Thymus (tissue), 11 donors: ENCODE measurements at regions not wholly inside any gene's neighbourhood (a gene's known extent, or its start where the extent isn't known, plus 50 kb on each side); places are given as distances from the start of the nearest gene placed in this dataset.

ENCODE experiments used
- DNase-seq, 9 donors: peaks; one replicate each; pipeline ENCODE4 v3.0.0-alpha.2; 2013; ENCODE audit warnings: low spot score in 9 of 9, low read depth in 6 of 9, missing footprints in 1 of 9
- H3K27ac ChIP-seq, 2 donors: one replicate each; pipeline ENCODE4 v1.5.1; 2013; ENCODE audit warnings: control low read depth in 1 of 2, low read depth in 1 of 2, low read length in 1 of 2, mild to moderate bottlenecking in 1 of 2, moderate library complexity in 1 of 2
- H3K27me3 ChIP-seq, 2 donors: one replicate each; pipeline ENCODE4 v1.5.1; 2013; ENCODE audit warnings: low read length in 1 of 2; ENCODE audit not compliant: control insufficient read depth in 2 of 2, insufficient read depth in 1 of 2
- H3K36me3 ChIP-seq, 2 donors: one replicate each; pipeline ENCODE4 v1.5.1; 2013; ENCODE audit warnings: low read length in 1 of 2, mild to moderate bottlenecking in 1 of 2, moderate library complexity in 1 of 2; ENCODE audit not compliant: control insufficient read depth in 2 of 2, insufficient read depth in 2 of 2
- H3K4me1 ChIP-seq, 2 donors: one replicate each; pipeline ENCODE4 v1.5.1; 2013; ENCODE audit warnings: low read length in 2 of 2; ENCODE audit not compliant: control insufficient read depth in 2 of 2, insufficient read depth in 2 of 2
- H3K4me3 ChIP-seq, 2 donors: one replicate each; pipeline ENCODE4 v1.5.1; 2013; ENCODE audit warnings: low read length in 2 of 2, control low read depth in 1 of 2, mild to moderate bottlenecking in 1 of 2
- H3K9me3 ChIP-seq, 2 donors: one replicate each; pipeline ENCODE4 v1.5.1; 2013; ENCODE audit warnings: low read length in 1 of 2, mild to moderate bottlenecking in 1 of 2; ENCODE audit not compliant: control insufficient read depth in 2 of 2, insufficient read depth in 1 of 2
- WGBS: extraction: QIAGEN DNeasy Blood & Tissue Kit; methylation state at CpG from one replicate; pipeline ENCODE4 v1.1.7; 2013; 5-methylcytosine and 5-hydroxymethylcytosine counted together
- donor health status: healthy.

DNA sequence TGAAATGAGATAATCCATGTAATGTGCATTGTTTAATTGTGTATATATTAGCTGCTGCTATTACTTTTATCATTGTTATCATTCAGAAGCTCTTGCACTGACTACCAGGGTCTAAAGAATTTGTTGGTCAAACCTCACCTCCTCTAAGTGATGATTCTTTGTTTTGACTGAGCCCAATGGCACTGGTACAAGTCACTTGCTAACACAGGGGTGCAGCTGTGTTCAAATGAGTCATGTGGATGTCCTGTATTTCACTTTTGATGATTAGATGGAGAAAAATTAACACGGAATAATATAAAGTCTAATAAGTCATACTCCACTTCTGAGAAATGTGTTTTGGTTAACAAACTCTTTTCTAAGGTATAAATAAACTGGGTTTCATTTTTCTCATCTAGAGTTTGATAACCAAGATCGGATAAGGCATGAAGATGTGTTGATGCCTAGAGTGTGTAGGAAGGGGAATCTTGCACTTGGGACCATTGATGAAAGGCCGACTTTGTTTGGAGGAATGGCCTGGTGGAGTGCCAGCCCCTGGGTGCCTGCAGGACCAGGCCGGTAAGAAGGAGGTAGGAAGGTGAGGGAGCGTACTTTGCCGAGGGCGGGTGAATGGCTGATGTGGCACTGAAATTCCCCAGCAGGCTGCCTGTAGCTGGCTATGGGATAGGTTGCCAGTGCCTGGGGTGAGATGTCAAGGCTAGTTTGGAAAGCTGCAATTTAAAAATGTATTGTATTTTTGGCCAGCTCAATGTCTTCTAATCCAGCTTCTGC, 244.7 kb upstream of the ZPLD1 start:
- Histone ChIP-seq H3K36me3 (no peaks in the 10 kb centered on the region), H3K27ac (no peak overlapping the region), H3K4me1 (no peaks in the 10 kb centered on the region), H3K4me3 (no peak overlapping the region), H3K27me3 (no peaks in the 10 kb centered on the region), H3K9me3 (no peaks in the 10 kb centered on the region)
- DNase-seq: no peak
- WGBS: 99% methylated on average over 7 of the region's 7 CpGs

DNA sequence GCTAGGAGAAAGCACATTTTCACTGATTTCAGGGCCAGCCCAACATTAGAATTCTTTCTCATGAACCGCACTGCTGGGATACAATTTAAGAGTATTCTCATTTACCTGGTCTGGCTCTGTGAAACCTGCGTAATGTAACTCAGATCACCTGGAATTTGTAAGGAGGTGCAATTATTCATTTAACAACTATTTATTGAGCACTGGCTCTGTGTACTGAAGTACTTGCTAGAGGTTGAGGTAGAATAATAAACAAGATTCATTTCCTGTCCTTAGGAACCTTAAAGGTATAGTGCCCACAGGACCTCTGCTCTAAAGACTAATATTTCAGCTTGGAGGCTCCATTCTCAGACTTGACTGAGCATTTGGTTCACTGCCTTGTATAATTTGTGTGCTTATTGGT, 242.2 kb upstream of the ZPLD1 start:
- no peaks in the 10 kb centered on the region for H3K27me3 ChIP-seq
- H3K36me3 ChIP-seq: no peaks in the 10 kb centered on the region
- no peak for DNase-seq
- no peak overlapping the region for H3K27ac ChIP-seq
- H3K9me3 ChIP-seq: no peaks in the 10 kb centered on the region
- H3K4me1 ChIP-seq: no peaks in the 10 kb centered on the region
- no peak overlapping the region for H3K4me3 ChIP-seq
- WGBS: 76% methylated on average over 2 of the region's 2 CpGs

DNA sequence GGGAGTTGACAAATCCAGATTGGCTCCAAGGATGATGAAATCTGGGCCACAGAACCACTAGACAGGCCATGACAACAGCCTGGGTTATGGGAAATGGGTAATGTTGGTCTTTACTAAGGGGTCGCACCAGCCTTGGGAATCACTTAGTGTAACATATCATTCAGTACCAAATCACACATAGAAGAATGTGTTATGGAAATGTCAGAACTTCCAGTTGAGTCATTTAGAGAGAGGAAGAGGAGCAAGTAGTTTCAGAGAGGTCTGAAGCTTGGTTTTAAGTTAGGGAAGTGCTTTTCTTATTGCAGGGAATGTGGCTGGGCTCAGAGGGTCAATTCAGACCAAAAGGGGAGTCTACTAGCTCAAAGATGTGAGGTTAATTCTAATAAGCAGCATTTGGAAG, 241.6 kb upstream of the ZPLD1 start:
- Histone ChIP-seq H3K36me3 (no peaks in the 10 kb centered on the region), H3K9me3 (no peaks in the 10 kb centered on the region), H3K4me3 (no peak overlapping the region), H3K4me1 (no peaks in the 10 kb centered on the region), H3K27me3 (no peaks in the 10 kb centered on the region), H3K27ac (no peak overlapping the region)
- DNase-seq: no peak
- 98% methylated on average over 1 of the region's 1 CpG for WGBS

- Histone ChIP-seq H3K9me3 (no peaks in the 10 kb centered on the region), H3K27ac (no peak overlapping the region), H3K27me3 (no peaks in the 10 kb centered on the region), H3K4me3 (no peak overlapping the region), H3K36me3 (no peaks in the 10 kb centered on the region), H3K4me1 (no peaks in the 10 kb centered on the region)
- no peak for DNase-seq
- WGBS: 97% methylated on average over 5 of the region's 5 CpGs
Measured at GRCh38 chr3:102194001-102194400, 240.8 kb upstream of the ZPLD1 start.

GRCh38 chr3:102194760-102195159, 240.1 kb upstream of the ZPLD1 start:
- Histone ChIP-seq H3K4me3 (no peak overlapping the region), H3K9me3 (no peaks in the 10 kb centered on the region), H3K27ac (no peak overlapping the region), H3K36me3 (no peaks in the 10 kb centered on the region), H3K4me1 (no peaks in the 10 kb centered on the region), H3K27me3 (no peaks in the 10 kb centered on the region)
- no peak for DNase-seq
- 92% methylated on average over 1 of the region's 1 CpG for WGBS

GRCh38 chr3:102195198-102195948, 239.4 kb upstream of the ZPLD1 start:
- no peak overlapping the region for H3K27ac ChIP-seq

GRCh38 chr3:102200126-102200525, 234.7 kb upstream of the ZPLD1 start:
- H3K4me3 ChIP-seq: no peak overlapping the region
- H3K9me3 ChIP-seq: no peaks in the 10 kb centered on the region
- no peak overlapping the region for H3K27ac ChIP-seq
- DNase-seq: no peak
- H3K36me3 ChIP-seq: no peaks in the 10 kb centered on the region
- no peaks in the 10 kb centered on the region for H3K27me3 ChIP-seq
- H3K4me1 ChIP-seq: no peaks in the 10 kb centered on the region

More at GRCh38 chr3:102195198-102195948, 239.4 kb upstream of the ZPLD1 start:
- H3K9me3 ChIP-seq: no peaks in the 10 kb centered on the region
- H3K27me3 ChIP-seq: no peaks in the 10 kb centered on the region
- DNase-seq: no peak
- no peaks in the 10 kb centered on the region for H3K36me3 ChIP-seq
- H3K4me3 ChIP-seq: no peak overlapping the region
- H3K4me1 ChIP-seq: no peaks in the 10 kb centered on the region
- WGBS: 61% methylated on average over 5 of the region's 5 CpGs

- H3K4me1 ChIP-seq: no peaks in the 10 kb centered on the region
- H3K9me3 ChIP-seq: no peaks in the 10 kb centered on the region
- H3K4me3 ChIP-seq: no peak overlapping the region
- H3K27me3 ChIP-seq: no peaks in the 10 kb centered on the region
- no peaks in the 10 kb centered on the region for H3K36me3 ChIP-seq
- no peak for DNase-seq
- no peak overlapping the region for H3K27ac ChIP-seq
Measured at GRCh38 chr3:102200560-102200959, 234.3 kb upstream of the ZPLD1 start.

DNA sequence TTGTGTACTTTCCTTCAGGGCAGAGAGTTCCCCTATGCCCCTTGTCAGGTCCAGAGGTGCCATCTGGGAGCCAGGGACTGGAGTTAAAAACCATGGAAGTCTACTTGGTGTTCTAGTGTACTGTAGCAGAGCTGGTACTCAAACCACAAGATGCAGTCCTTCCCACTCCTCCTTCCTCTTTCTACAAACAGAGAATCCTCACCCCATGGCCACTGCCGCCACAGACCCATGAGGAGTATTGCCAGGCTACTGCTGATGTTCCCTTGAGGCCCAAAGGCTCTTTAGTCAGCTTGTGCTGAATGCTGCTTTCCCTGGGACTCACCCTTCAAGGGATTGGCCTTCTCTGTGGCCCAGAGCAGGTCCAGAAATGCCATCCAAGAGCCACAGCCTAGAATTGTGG, 229.2 kb upstream of the ZPLD1 start:
- Histone ChIP-seq H3K9me3 (no peaks in the 10 kb centered on the region), H3K27me3 (no peaks in the 10 kb centered on the region), H3K27ac (no peak overlapping the region), H3K4me3 (no peak overlapping the region), H3K36me3 (no peaks in the 10 kb centered on the region), H3K4me1 (peaks cover 0 to 2% of the 10 kb centered on the region in 2 donors)
- no peak for DNase-seq
- 77% methylated on average over 1 of the region's 1 CpG for WGBS
